Breast epithelium (tissue), 4 donors: ENCODE measurements at regions not wholly inside any gene's neighbourhood (a gene's known extent, or its start where the extent isn't known, plus 50 kb on each side); places are given as distances from the start of the nearest gene placed in this dataset.

Experiments
- DNase-seq, 2 donors: peaks; one replicate each; pipeline ENCODE4 v3.0.0-alpha.2; 2019; ENCODE audit warnings: low spot score in 2 of 2
- H3K27ac ChIP-seq, 2 donors: fragments of 200-600 bp; sonication (generic) in 1 of 2; one replicate each; pipeline ENCODE4 v1.5.1; 2016 to 2019; ENCODE audit warnings: mild to moderate bottlenecking in 1 of 2
- H3K27me3 ChIP-seq, 2 donors: fragments of 200-600 bp; sonication (generic) in 1 of 2; one replicate each; pipeline versions ENCODE4 v1.5.1 to v1.6.0; 2017 to 2019; ENCODE audit warnings: control low read depth in 1 of 2, mild to moderate bottlenecking in 1 of 2
- H3K36me3 ChIP-seq: fragments of 200-600 bp; one replicate; pipeline ENCODE4 v1.5.1; 2019
- H3K4me1 ChIP-seq, 2 donors: fragments of 200-600 bp; sonication (generic); one replicate each; pipeline ENCODE4 v1.5.1; 2016 to 2019; ENCODE audit warnings: control low read depth in 1 of 2
- H3K4me3 ChIP-seq, 3 donors: fragments of 200-600 bp; sonication (generic); 1 replicate in 2 of 3; 2 replicates in 1 of 3; pipeline ENCODE4 v1.5.1; 2016 to 2019; ENCODE audit warnings: mild to moderate bottlenecking in 3 of 3, moderate library complexity in 2 of 3
- H3K9me3 ChIP-seq, 2 donors: fragments of 200-600 bp; sonication (generic) in 1 of 2; one replicate each; pipeline ENCODE4 v1.5.1; 2016 to 2019; ENCODE audit warnings: control low read depth in 1 of 2
- POLR2A ChIP-seq: fragments of 450-650 bp; IDR thresholded peaks from one replicate; pipeline ENCODE4 v1.6.1; 2016; ENCODE audit warnings: antibody characterized with exemption, mild to moderate bottlenecking, moderate library complexity
- POLR2AphosphoS5 ChIP-seq, 3 donors: sonication (generic); formaldehyde crosslinking; IDR thresholded peaks; one replicate each; pipeline ENCODE4 v1.6.1; 2017; ENCODE audit warnings: antibody characterized with exemption in 3 of 3
- intact Hi-C: fragments of 100-400 bp; cut with DNase I; formaldehyde crosslinking; loops from one replicate; pipeline ENCODE4 v1.15.1; 2023; ENCODE audit warnings: low total_unique reads
- TF ChIP-seq, protein P1 (sequence below), 3 donors: fragments of 450-650 bp; IDR thresholded peaks; one replicate each; pipeline ENCODE4 v1.5.1; 2016 to 2017; ENCODE audit warnings: antibody characterized with exemption in 3 of 3, mild to moderate bottlenecking in 3 of 3, moderate library complexity in 3 of 3

- intact Hi-C loops: no loop called here
- Histone ChIP-seq H3K4me3 (no peak overlapping the region), H3K9me3 (no peaks in the 10 kb centered on the region), H3K27ac (no peak overlapping the region), H3K4me1 (no peaks in the 10 kb centered on the region), H3K36me3 (no peaks in the 10 kb centered on the region), H3K27me3 (no peaks in the 10 kb centered on the region)
- TF ChIP-seq POLR2AphosphoS5 (IDR thresholded peaks at IDR 0.05) (no peak), POLR2A (no peak)
- TF ChIP-seq, protein P1, sequence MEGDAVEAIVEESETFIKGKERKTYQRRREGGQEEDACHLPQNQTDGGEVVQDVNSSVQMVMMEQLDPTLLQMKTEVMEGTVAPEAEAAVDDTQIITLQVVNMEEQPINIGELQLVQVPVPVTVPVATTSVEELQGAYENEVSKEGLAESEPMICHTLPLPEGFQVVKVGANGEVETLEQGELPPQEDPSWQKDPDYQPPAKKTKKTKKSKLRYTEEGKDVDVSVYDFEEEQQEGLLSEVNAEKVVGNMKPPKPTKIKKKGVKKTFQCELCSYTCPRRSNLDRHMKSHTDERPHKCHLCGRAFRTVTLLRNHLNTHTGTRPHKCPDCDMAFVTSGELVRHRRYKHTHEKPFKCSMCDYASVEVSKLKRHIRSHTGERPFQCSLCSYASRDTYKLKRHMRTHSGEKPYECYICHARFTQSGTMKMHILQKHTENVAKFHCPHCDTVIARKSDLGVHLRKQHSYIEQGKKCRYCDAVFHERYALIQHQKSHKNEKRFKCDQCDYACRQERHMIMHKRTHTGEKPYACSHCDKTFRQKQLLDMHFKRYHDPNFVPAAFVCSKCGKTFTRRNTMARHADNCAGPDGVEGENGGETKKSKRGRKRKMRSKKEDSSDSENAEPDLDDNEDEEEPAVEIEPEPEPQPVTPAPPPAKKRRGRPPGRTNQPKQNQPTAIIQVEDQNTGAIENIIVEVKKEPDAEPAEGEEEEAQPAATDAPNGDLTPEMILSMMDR (IDR thresholded peaks at IDR 0.05): no peak
- no peak for DNase-seq
Observed at GRCh38 chr12:78402366-78403134, 462.0 kb upstream of the SYT1 start.

GRCh38 chr12:78403136-78403535 lies 461.4 kb upstream of the SYT1 start:
- H3K4me3 ChIP-seq: no peak overlapping the region
- TF ChIP-seq, protein P1 (IDR thresholded peaks at IDR 0.05): no peak
- no peak for TF ChIP-seq POLR2A
- H3K27ac ChIP-seq: no peak overlapping the region
- intact Hi-C loops: no loop called here
- no peak for DNase-seq
- H3K9me3 ChIP-seq: no peaks in the 10 kb centered on the region
- H3K4me1 ChIP-seq: no peaks in the 10 kb centered on the region
- no peaks in the 10 kb centered on the region for H3K27me3 ChIP-seq
- H3K36me3 ChIP-seq: no peaks in the 10 kb centered on the region

- Histone ChIP-seq H3K27me3 (no peaks in the 10 kb centered on the region), H3K27ac (no peak overlapping the region), H3K4me3 (no peak overlapping the region), H3K36me3 (no peaks in the 10 kb centered on the region), H3K9me3 (no peaks in the 10 kb centered on the region), H3K4me1 (no peaks in the 10 kb centered on the region)
- TF ChIP-seq POLR2A (no peak), POLR2AphosphoS5 (IDR thresholded peaks at IDR 0.05) (no peak)
- TF ChIP-seq, protein P1 (IDR thresholded peaks at IDR 0.05): no peak
- DNase-seq: no peak
- intact Hi-C loops: no loop called here
Observed at GRCh38 chr12:78403681-78404080, 460.9 kb upstream of the SYT1 start.

GRCh38 chr12:78406213-78406612 lies 458.4 kb upstream of the SYT1 start:
- Histone ChIP-seq H3K4me3 (no peak overlapping the region), H3K4me1 (no peaks in the 10 kb centered on the region), H3K27ac (no peak overlapping the region), H3K9me3 (no peaks in the 10 kb centered on the region), H3K36me3 (no peaks in the 10 kb centered on the region), H3K27me3 (no peaks in the 10 kb centered on the region)
- no peak for DNase-seq
- intact Hi-C loops: no loop called here
- TF ChIP-seq POLR2AphosphoS5 (IDR thresholded peaks at IDR 0.05) (no peak), POLR2A (no peak)
- TF ChIP-seq, protein P1 (IDR thresholded peaks at IDR 0.05): no peak

- TF ChIP-seq POLR2AphosphoS5 (IDR thresholded peaks at IDR 0.05) (no peak), POLR2A (no peak)
- TF ChIP-seq, protein P1 (IDR thresholded peaks at IDR 0.05): no peak
- H3K4me1 ChIP-seq: no peaks in the 10 kb centered on the region
- H3K4me3 ChIP-seq: no peak overlapping the region
- no peaks in the 10 kb centered on the region for H3K36me3 ChIP-seq
- no peaks in the 10 kb centered on the region for H3K9me3 ChIP-seq
- no peak for DNase-seq
- H3K27ac ChIP-seq: no peak overlapping the region
- no peaks in the 10 kb centered on the region for H3K27me3 ChIP-seq
- intact Hi-C loops: no loop called here
Observed at GRCh38 chr12:78406828-78407227, 457.7 kb upstream of the SYT1 start.
